Lower leg skin (tissue), 4 donors: ENCODE measurements at regions not wholly inside any gene's neighbourhood (a gene's known extent, or its start where the extent isn't known, plus 50 kb on each side); places are given as distances from the start of the nearest gene placed in this dataset.

ENCODE experiments used
- DNase-seq, 2 donors: peaks; one replicate each; pipeline ENCODE4 v3.0.0-alpha.2; 2019; ENCODE audit warnings: low spot score in 2 of 2
- H3K4me3 ChIP-seq: fragments of 200-600 bp; sonication (generic); 2 replicates; pipeline ENCODE4 v1.5.1; 2017; ENCODE audit warnings: mild to moderate bottlenecking, low read depth; ENCODE audit not compliant: poor library complexity, severe bottlenecking
- CTCF ChIP-seq, 3 donors: fragments of 450-650 bp; IDR thresholded peaks; one replicate each; pipeline ENCODE4 v1.5.1; 2016; ENCODE audit warnings: antibody characterized with exemption in 3 of 3, mild to moderate bottlenecking in 3 of 3, moderate library complexity in 2 of 3
- POLR2A ChIP-seq, 2 donors: fragments of 450-650 bp; IDR thresholded peaks; one replicate each; pipeline ENCODE4 v1.6.1; 2016 to 2017; ENCODE audit warnings: antibody characterized with exemption in 2 of 2, mild to moderate bottlenecking in 1 of 2, moderate library complexity in 1 of 2
- WGBS, 2 donors: methylation state at CpG; one replicate each; pipeline ENCODE4 v1.1.5; 2018; 5-methylcytosine and 5-hydroxymethylcytosine counted together
- intact Hi-C: fragments of 100-400 bp; cut with DNase I; formaldehyde crosslinking; loops from one replicate; pipeline ENCODE4 v1.15.0; 2023; ENCODE audit warnings: low total_unique reads

GRCh38 chr10:130859427-130859826 lies 452.1 kb downstream of the TCERG1L start:
- intact Hi-C loops, result no loop called here
- peak in 1 of 2 donors; percentile 81 for DNase-seq
- no peak overlapping the region for H3K4me3 ChIP-seq
- TF ChIP-seq CTCF (IDR thresholded peaks at IDR 0.05) (no peak), POLR2A (IDR thresholded peaks at IDR 0.05) (no peak)
- WGBS, 2 donors, result 86 to 88% methylated on average over 6 of the region's 6 CpGs

- 91% methylated on average over 10 of the region's 10 CpGs for WGBS, 2 donors
- intact Hi-C loops, result no loop called here
- DNase-seq, result peak in 1 of 2 donors; percentile 59
- no peak overlapping the region for H3K4me3 ChIP-seq
- TF ChIP-seq POLR2A (IDR thresholded peaks at IDR 0.05), result no peak
- no peak for TF ChIP-seq CTCF (IDR thresholded peaks at IDR 0.05)
Observed at GRCh38 chr10:130862122-130862521, 449.4 kb downstream of the TCERG1L start.

- no peak for TF ChIP-seq POLR2A (IDR thresholded peaks at IDR 0.05)
- TF ChIP-seq CTCF (IDR thresholded peaks at IDR 0.05), result no peak
- DNase-seq, result peak in 1 of 2 donors; percentile 77
- 85 to 88% methylated on average over 8 of the region's 8 CpGs for WGBS, 2 donors
- intact Hi-C loops, result no loop called here
- no peak overlapping the region for H3K4me3 ChIP-seq
Observed at GRCh38 chr10:130862626-130863025, 448.9 kb downstream of the TCERG1L start.

- intact Hi-C loops, result no loop called here
- WGBS, 2 donors, result 85 to 89% methylated on average over 7 to 8 of the region's 8 CpGs
- no peak for TF ChIP-seq CTCF (IDR thresholded peaks at IDR 0.05)
- no peak for TF ChIP-seq POLR2A (IDR thresholded peaks at IDR 0.05)
- DNase-seq, result peak in 1 of 2 donors; percentile 21
- H3K4me3 ChIP-seq, result no peak overlapping the region
Observed at GRCh38 chr10:130863044-130863443, 448.5 kb downstream of the TCERG1L start.

GRCh38 chr10:130864961-130865818 lies 446.3 kb downstream of the TCERG1L start:
- intact Hi-C loops, result no loop called here
- peak in 1 of 2 donors; percentile 76 for DNase-seq
- 56 to 60% methylated on average over 15 to 17 of the region's 17 CpGs for WGBS, 2 donors

More at GRCh38 chr10:130864961-130865818, 446.3 kb downstream of the TCERG1L start:
- H3K4me3 ChIP-seq, result no peak overlapping the region
- TF ChIP-seq CTCF (IDR thresholded peaks at IDR 0.05), result no peak
- no peak for TF ChIP-seq POLR2A (IDR thresholded peaks at IDR 0.05)
